GM12874 (cell line): ENCODE measurements at regions not wholly inside any gene's neighbourhood (a gene's known extent, or its start where the extent isn't known, plus 50 kb on each side); places are given as distances from the start of the nearest gene placed in this dataset.

Experiments
- CTCF ChIP-seq: IDR thresholded peaks from 2 replicates; pipeline ENCODE4 v1.5.1; 2011; ENCODE audit warnings: low read depth, mild to moderate bottlenecking, control low read depth, low read length, moderate library complexity; ENCODE audit not compliant: insufficient read depth

GRCh38 chr10:8233832-8234259 is 179.4 kb downstream of the GATA3 start:
- no peak for TF ChIP-seq CTCF

- no peak for TF ChIP-seq CTCF
These were observed 181.0 kb downstream of the GATA3 start for GRCh38 chr10:8235253-8236027.

- no peak for TF ChIP-seq CTCF
These were observed 184.5 kb downstream of the GATA3 start for GRCh38 chr10:8238986-8239385.

GRCh38 chr10:8240861-8241260 is 186.4 kb downstream of the GATA3 start:
- TF ChIP-seq CTCF: no peak

- no peak for TF ChIP-seq CTCF
These were observed 187.9 kb downstream of the GATA3 start for GRCh38 chr10:8242295-8242872.

GRCh38 chr10:8245131-8245813 is 190.8 kb downstream of the GATA3 start:
- no peak for TF ChIP-seq CTCF

GRCh38 chr10:8245814-8246142 is 191.3 kb downstream of the GATA3 start:
- TF ChIP-seq CTCF: no peak
